ENCODE measurements at regions not wholly inside any gene's neighbourhood (a gene's known extent, or its start where the extent isn't known, plus 50 kb on each side); places are given as distances from the start of the nearest gene placed in this dataset.

DNA sequence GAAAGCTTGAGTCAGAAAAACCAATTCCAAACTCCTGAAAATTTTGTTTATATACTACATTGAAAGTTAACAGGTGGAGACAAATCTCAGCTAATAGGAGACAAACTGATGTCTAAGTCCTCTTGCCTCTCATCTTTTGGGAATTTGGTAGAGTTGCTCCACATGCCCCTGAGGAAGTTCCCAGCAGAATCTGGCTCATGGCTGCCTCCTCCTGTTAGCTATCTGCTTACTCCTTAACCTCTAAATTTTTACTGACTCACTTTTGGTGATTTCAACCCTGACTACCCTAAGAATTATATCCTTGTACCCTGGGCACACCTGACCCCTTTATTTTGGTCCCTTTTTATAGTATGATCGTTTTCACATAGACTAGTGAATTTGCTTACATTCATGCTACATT, 633.7 kb upstream of the USP24 start:
- TF ChIP-seq, protein P1, sequence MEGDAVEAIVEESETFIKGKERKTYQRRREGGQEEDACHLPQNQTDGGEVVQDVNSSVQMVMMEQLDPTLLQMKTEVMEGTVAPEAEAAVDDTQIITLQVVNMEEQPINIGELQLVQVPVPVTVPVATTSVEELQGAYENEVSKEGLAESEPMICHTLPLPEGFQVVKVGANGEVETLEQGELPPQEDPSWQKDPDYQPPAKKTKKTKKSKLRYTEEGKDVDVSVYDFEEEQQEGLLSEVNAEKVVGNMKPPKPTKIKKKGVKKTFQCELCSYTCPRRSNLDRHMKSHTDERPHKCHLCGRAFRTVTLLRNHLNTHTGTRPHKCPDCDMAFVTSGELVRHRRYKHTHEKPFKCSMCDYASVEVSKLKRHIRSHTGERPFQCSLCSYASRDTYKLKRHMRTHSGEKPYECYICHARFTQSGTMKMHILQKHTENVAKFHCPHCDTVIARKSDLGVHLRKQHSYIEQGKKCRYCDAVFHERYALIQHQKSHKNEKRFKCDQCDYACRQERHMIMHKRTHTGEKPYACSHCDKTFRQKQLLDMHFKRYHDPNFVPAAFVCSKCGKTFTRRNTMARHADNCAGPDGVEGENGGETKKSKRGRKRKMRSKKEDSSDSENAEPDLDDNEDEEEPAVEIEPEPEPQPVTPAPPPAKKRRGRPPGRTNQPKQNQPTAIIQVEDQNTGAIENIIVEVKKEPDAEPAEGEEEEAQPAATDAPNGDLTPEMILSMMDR (IDR thresholded peaks at IDR 0.05) = no peak
- no peak for TF ChIP-seq EP300 (IDR thresholded peaks at IDR 0.05)
- no peak for TF ChIP-seq POLR2A (IDR thresholded peaks at IDR 0.05)

All from ovary (tissue), 3 donors.